ENCODE measurements at regions not wholly inside any gene's neighbourhood (a gene's known extent, or its start where the extent isn't known, plus 50 kb on each side); places are given as distances from the start of the nearest gene placed in this dataset.

DNA sequence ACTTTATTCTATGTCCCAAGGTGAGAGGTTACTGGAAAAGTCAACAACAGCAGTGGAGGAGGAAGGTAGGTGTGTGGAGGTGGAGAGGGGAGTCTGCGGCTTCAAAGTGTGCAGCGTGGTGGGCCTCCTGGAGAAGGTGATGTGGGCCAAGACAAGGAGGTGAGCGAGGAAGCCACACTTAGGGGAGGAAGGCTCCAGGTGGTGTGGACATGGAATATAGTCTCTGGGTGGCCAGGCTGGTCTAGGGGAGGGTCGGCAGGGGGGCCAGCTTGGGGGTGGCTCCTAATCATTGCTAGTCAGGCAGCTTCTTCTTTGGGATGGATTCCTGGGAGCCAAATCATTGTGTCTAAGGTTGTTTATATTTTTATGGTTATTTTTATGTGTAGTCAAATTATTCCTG lies 111.5 kb upstream of the CDH4 start:
- DNase-seq (ENCODE audit: low spot score in 2 of 2) = no peak
- Histone ChIP-seq H3K27me3 (no peaks in the 10 kb centered on the region), H3K9me3 (no peaks in the 10 kb centered on the region), H3K36me3 (no peaks in the 10 kb centered on the region), H3K4me1 (no peaks in the 10 kb centered on the region), H3K4me3 (no peak overlapping the region), H3K27ac (no peak overlapping the region)
- intact Hi-C loops (cut with DNase I) = no loop called here
- TF ChIP-seq, protein P1, sequence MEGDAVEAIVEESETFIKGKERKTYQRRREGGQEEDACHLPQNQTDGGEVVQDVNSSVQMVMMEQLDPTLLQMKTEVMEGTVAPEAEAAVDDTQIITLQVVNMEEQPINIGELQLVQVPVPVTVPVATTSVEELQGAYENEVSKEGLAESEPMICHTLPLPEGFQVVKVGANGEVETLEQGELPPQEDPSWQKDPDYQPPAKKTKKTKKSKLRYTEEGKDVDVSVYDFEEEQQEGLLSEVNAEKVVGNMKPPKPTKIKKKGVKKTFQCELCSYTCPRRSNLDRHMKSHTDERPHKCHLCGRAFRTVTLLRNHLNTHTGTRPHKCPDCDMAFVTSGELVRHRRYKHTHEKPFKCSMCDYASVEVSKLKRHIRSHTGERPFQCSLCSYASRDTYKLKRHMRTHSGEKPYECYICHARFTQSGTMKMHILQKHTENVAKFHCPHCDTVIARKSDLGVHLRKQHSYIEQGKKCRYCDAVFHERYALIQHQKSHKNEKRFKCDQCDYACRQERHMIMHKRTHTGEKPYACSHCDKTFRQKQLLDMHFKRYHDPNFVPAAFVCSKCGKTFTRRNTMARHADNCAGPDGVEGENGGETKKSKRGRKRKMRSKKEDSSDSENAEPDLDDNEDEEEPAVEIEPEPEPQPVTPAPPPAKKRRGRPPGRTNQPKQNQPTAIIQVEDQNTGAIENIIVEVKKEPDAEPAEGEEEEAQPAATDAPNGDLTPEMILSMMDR (IDR thresholded peaks at IDR 0.05) = no peak

DNA sequence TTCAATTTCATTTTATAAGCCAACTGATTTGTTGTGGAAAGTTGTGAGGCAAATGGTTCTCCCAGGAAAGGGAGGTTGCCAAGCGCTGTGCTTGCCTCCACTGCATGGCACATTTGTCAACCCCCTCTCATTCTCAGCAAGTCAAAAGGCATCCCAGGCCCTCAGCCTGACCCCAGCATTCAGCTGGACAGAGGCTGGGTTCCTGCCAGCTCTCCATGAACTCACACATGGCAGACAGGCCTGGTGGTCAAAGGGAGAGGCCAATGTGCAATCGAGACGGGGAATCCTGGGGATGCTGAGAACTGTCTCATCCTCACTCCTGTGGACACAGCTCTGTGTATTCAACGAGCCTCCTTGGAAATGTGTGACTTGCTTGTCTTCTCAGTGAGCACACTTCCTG lies 106.0 kb upstream of the CDH4 start:
- intact Hi-C loops (cut with DNase I) = no loop called here

DNA sequence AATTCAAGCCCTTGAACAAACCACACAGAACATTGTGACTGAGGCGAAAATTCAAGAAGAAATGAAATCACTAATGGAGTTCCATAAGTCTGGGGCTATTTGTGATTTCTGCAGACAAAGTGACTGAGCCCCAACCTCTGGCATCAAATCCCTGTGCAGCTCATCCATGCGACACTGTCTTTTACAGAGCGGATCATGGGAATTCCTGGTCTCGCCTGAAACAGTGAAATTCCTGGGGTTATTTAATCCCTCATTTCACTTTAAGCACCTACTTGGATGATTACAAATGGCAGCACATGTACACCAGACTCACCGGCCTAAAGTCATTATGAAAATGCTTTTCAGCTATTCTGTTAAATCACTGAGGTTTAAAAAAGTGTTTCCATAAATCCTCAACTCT lies 102.4 kb upstream of the CDH4 start:
- Histone ChIP-seq H3K27me3 (no peaks in the 10 kb centered on the region), H3K4me1 (no peaks in the 10 kb centered on the region), H3K9me3 (no peaks in the 10 kb centered on the region), H3K27ac (no peak overlapping the region), H3K4me3 (no peak overlapping the region), H3K36me3 (no peaks in the 10 kb centered on the region)
- intact Hi-C loops (cut with DNase I) = no loop called here
- DNase-seq (ENCODE audit: low spot score in 2 of 2) = no peak
- TF ChIP-seq, protein P1 (IDR thresholded peaks at IDR 0.05) = no peak

More for the DNA sequence above, 106.0 kb upstream of the CDH4 start:
- DNase-seq (ENCODE audit: low spot score in 2 of 2) = no peak
- TF ChIP-seq, protein P1 (IDR thresholded peaks at IDR 0.05) = no peak
- H3K4me3 ChIP-seq = no peak overlapping the region
- H3K9me3 ChIP-seq = no peaks in the 10 kb centered on the region
- no peaks in the 10 kb centered on the region for H3K27me3 ChIP-seq
- H3K4me1 ChIP-seq = no peaks in the 10 kb centered on the region
- no peak overlapping the region for H3K27ac ChIP-seq
- H3K36me3 ChIP-seq = no peaks in the 10 kb centered on the region

DNA sequence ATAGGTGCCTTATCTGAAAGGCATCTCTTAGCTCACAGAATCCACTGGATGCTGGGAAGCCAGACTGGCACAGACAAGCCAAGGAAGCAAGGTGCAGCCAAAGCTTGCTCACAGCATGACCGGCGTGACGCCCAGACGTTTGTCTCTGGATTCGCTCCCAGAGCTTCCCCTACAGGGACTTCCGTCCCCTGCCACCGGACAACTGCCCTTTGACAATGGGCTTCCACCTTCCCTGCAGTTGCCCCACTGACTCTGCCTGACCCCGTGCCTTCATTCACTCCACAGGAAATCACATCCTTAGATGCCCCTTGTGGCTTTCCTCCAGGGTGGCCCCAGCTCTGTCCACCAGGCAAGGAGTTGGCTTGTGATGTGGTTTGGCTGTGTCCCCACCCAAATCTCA lies 94.8 kb upstream of the CDH4 start:
- TF ChIP-seq, protein P1 (IDR thresholded peaks at IDR 0.05) = no peak

GRCh38 chr20:61159957-61160686 lies 91.9 kb upstream of the CDH4 start:
- TF ChIP-seq, protein P1 (IDR thresholded peaks at IDR 0.05) = no peak
- no peaks in the 10 kb centered on the region for H3K4me1 ChIP-seq
- no peaks in the 10 kb centered on the region for H3K9me3 ChIP-seq
- no peak overlapping the region for H3K27ac ChIP-seq
- H3K4me3 ChIP-seq = no peak overlapping the region
- H3K27me3 ChIP-seq = no peaks in the 10 kb centered on the region
- H3K36me3 ChIP-seq = no peaks in the 10 kb centered on the region
- DNase-seq (ENCODE audit: low spot score in 2 of 2) = no peak
- intact Hi-C loops (cut with DNase I) = no loop called here

More for the DNA sequence above, 94.8 kb upstream of the CDH4 start:
- H3K27ac ChIP-seq = no peak overlapping the region
- intact Hi-C loops (cut with DNase I) = no loop called here
- H3K36me3 ChIP-seq = no peaks in the 10 kb centered on the region
- H3K4me1 ChIP-seq = no peaks in the 10 kb centered on the region
- DNase-seq (ENCODE audit: low spot score in 2 of 2) = no peak
- no peak overlapping the region for H3K4me3 ChIP-seq
- H3K9me3 ChIP-seq = no peaks in the 10 kb centered on the region
- H3K27me3 ChIP-seq = no peaks in the 10 kb centered on the region

Measured in ascending aorta (tissue), 2 donors.